Fibroblast of the conjunctiva (primary cell): ENCODE measurements at regions not wholly inside any gene's neighbourhood (a gene's known extent, or its start where the extent isn't known, plus 50 kb on each side); places are given as distances from the start of the nearest gene placed in this dataset.

Source experiments
- DNase-seq: peaks from one replicate; pipeline ENCODE4 v3.0.0-alpha.2; 2010; ENCODE audit warnings: low read depth

DNA sequence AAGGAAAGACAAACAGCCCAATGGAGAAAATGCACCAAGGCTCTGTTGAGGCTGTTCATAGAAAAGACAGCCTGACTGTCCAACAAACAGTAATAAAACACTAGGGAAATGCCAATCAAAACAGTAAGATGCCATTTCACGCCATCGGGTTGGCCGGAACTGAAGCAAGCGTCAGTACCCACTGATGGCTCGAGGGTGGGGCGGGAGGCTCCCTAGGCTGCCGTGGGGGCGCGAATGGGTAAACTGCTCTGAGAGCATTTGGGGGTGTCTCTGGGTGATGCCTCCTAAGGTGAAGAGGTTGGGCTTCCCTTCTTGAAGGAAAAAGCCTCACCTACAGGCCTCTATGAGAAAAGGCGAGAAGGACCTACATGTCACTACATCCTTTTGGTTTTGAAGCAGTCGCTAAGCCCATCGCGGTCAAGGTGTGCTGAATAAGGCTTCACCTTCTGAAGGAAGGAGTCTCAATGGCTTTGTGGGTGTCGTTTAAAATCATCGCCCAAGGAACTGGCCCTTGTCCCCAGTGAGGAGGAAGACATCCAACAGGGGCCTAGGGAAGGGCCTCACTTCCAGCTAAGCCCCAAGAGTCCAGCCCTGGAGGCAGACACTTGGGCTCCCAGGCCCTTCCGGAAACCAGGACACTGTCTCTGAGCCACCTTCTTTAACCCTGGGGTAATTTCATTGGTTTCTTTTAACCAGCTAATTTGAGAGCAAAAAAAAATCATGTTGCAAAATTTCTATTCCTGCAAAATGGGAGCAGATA lies 98.5 kb upstream of the PPP2R2D start:
- DNase-seq: no peak

- no peak for DNase-seq
These were observed 97.8 kb upstream of the PPP2R2D start for GRCh38 chr10:131802996-131803395.

DNA sequence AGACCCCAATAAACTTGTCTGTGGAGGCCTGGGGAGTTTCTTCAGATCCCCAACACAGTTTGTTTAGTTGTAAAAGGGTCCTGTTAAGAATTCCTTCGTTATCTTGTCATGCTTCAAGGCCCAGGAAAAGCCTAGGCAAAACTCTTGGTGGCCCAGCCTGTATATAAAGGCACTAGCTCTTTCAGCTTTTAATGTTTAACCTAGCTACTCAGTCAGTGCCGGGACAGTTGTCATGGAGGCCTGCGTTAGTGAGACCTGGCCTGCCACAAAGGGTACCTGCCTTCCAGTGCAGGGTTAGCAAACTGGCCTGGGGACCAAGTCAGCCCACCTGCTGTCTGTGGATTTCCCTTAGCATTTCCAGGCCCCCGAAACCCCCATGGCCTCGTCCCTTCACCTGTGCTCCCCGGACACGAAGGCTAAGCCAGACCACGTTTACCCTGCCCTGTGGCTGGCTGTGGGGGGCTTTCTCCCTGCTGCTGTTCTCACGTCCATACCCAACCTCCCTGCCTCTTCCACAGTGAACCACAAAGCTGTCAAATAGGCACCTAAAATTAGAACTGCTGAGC lies 96.9 kb upstream of the PPP2R2D start:
- DNase-seq: no peak

DNA sequence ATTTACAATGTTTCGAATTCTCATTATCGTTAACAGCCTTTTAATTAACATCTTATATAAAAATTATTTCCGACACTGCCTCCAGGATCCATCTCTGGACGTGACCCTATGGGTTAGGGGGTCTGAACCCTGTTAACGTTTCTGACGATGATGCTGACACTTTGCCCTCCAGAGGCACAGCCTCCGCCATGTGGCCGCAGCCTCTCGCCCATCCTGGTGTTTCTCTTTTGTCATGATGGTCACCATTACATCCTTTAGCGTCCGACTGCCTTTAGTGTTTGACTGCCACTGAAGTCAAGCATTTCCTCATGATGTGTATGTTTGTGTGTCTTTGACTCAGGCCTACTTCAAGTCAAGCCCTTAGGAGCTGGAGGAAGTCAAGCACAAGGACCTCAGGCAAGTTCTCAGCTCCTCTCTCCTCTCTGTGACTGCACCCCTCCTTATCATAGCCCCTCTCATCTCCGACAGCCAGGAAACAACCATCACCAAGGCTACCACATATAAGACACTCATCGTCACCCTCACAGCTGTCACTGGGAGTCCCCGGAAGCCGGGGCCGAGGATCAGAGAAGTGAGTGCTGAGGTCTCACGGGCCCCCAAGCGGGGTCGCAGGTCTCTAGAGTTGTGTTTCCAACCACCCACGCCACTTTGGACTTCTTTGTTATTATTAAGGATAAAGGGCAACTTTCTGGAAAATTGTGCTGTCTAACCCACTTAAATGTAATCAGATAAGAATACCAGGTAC lies 96.1 kb upstream of the PPP2R2D start:
- DNase-seq: no peak

DNA sequence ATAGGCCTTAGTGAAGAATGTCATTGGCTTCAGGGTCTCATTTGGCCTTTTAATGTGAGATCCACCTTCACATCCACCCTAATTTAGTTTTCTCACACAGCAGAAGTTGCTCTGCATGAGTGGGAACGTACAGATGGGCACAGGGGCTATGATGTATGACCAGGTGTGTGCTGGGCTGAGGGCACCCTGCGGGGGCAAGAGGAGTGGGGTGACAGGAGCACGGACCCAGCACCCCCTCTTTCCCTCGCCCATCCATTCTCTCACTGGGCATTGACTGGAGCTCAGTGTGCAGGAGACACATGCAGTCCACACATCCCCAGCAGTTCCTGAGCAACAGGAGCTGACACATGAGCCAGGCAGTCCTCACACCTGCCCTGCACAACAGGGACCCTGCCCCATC lies 95.1 kb upstream of the PPP2R2D start:
- DNase-seq: no peak

- no peak for DNase-seq
These were observed 94.7 kb upstream of the PPP2R2D start for GRCh38 chr10:131806146-131806545.

- no peak for DNase-seq
These were observed 94.0 kb upstream of the PPP2R2D start for GRCh38 chr10:131806646-131807317.

DNA sequence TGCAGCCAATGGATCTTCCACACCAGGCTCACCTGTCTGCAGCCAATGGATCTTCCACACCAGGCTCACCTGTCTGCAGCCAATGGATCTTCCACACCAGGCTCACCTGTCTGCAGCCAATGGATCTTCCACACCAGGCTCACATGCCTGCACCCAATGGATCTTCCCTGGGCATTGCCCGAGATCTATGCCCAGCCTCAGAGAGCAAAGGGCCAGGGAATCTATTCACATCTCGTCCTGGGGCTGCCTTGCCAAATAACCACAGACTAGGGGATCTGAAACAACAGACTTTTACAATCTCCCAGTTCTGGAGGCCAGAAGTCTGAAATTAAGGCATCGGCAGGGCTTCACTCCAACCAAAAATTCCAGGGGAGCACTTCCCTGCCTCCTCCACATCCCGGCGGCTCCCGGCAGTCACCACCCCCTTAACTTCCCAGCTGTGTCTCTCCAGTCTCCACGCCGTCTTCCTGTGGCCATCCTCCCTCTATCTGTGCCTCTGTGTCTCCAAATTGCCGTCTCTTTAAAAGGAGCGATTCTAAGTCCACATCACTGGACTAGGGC lies 92.4 kb upstream of the PPP2R2D start:
- no peak for DNase-seq

DNA sequence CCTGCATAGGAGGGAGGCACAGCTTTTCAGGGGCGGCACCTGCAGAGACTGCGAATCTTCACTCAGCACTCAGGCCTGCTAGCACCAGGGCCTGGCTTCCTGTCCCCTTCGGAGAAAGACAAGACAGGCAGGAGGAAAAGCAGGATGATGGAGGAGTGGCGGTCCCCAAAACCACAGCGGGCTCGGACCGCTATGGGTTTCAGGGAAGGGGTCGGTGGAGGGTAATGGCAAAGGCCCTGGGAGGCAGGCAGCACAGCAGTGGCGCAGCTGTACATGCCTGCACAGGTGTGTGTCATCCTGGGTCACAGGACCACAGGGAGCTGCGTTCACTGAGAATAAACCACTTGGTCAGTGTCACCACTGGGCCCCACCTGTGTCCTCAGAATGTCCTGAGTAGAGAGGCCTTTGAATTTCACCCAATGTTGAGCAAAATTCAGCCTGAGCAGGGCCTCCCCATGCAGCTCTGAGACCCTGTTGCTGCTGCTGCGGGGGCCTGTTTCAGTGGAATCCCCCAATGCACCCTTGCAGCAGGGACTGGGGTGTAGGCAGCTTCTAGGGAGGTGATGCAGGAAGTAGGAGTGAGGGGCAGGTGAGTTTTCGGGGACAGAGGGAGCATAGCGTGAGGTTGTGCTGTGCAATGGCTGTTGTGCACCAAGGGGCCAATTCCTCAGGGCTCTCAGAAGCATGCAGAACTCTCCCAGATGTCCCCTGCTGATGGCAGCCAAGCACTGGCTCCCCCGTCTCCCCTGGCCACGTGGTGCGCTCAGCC lies 90.6 kb upstream of the PPP2R2D start:
- no peak for DNase-seq

DNA sequence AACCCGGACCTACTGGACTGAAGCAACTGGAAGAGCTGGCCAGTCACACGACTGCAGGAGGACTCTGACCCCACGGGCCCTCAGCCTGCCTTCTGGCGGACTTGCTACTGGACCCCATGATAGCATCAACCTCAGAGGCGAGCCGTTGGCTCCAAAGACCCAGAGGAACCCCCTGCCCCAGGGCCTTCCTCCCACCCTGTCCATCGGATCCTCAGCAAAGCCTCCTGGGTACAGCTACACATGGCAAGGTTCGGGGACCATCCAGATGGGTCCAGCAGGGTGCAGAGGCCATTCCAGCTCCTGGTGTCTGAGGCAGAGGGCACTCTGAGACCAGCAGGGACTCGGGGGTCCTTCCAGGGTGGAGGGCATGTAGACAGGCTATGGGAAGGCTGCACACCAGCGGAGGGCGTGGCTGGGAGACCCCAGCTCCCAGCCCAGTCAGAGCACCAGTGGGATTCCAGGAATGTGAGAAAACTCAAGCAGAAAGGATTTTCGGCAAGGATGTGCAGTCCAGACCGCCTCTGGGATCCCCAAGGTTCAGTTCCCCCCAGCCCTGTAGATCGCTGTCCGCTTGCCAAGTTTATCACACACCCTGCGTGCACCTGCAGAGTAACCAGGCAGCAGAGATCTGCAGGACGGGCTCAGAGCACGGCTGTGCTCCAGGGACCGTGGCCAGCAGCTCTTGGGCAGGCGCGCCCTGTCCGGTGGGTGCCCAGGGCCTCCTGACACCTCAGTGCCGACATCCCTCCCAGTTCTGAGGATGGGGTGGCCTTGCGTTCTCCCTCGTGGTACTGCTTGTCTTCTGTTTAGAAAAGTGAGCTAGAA lies 89.8 kb upstream of the PPP2R2D start:
- no peak for DNase-seq

- no peak for DNase-seq
These were observed 89.0 kb upstream of the PPP2R2D start for GRCh38 chr10:131811630-131812403.

- DNase-seq: no peak
These were observed 87.8 kb upstream of the PPP2R2D start for GRCh38 chr10:131812736-131813604.

- DNase-seq: no peak
These were observed 86.1 kb upstream of the PPP2R2D start for GRCh38 chr10:131814567-131815265.

- DNase-seq: no peak
These were observed 85.3 kb upstream of the PPP2R2D start for GRCh38 chr10:131815266-131816156.

DNA sequence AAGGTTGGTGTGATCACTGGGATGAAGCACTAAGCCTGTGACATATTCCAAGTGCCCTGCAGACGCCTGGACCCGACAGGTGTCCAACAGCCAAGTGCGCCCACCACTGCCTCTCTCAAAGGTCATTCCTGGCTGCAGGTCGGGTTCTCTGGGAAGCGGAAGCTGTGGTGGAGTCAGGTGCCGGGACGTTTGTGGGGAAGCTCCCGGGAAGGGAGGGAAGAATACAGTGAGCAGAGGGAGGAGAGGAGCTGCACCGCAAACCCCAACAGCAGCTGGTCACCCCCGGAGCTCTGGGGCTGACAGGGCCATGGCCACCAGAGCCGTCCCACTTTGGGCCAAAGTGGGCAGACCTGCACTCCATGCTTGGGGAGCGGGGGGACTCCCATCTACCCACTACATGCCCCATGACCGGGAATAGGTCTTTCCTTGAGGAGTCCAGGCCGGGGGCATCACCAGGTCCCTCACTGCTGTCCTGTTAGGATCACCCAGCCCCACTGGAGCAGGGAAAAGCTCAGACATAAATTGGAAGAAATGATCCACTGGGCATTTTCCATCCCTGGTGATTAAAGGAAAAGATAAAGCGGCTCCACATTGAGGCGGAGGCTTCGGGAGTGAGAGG lies 84.5 kb upstream of the PPP2R2D start:
- DNase-seq: no peak

- no peak for DNase-seq
These were observed 83.7 kb upstream of the PPP2R2D start for GRCh38 chr10:131816941-131817700.
